ENCODE measurements at regions not wholly inside any gene's neighbourhood (a gene's known extent, or its start where the extent isn't known, plus 50 kb on each side); places are given as distances from the start of the nearest gene placed in this dataset.

DNA sequence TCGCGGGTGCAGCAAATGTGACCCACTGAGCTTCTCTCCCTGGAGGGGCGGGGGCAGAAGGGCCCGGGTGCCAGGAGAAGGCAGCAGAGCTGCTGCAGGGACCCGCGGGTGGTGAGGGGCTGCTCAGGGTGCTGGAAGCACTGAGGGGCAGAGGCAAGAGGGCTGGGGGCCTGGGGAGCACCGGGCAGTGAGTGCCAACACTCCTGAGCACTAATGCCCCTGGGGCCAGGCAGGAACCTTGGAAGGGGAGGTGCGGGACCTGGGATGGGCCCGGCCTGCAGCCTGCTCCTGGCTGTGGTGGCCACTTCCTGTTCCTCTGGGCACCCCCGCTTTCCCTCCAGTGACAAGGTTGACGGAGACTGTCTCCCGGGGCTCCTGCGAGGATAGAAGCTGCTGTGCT lies 66.5 kb upstream of the ADRA2C start:
- no peak for TF ChIP-seq POLR2A (IDR thresholded peaks at IDR 0.05)
- TF ChIP-seq, protein P1, sequence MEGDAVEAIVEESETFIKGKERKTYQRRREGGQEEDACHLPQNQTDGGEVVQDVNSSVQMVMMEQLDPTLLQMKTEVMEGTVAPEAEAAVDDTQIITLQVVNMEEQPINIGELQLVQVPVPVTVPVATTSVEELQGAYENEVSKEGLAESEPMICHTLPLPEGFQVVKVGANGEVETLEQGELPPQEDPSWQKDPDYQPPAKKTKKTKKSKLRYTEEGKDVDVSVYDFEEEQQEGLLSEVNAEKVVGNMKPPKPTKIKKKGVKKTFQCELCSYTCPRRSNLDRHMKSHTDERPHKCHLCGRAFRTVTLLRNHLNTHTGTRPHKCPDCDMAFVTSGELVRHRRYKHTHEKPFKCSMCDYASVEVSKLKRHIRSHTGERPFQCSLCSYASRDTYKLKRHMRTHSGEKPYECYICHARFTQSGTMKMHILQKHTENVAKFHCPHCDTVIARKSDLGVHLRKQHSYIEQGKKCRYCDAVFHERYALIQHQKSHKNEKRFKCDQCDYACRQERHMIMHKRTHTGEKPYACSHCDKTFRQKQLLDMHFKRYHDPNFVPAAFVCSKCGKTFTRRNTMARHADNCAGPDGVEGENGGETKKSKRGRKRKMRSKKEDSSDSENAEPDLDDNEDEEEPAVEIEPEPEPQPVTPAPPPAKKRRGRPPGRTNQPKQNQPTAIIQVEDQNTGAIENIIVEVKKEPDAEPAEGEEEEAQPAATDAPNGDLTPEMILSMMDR (IDR thresholded peaks at IDR 0.05) = no peak

Measured in body of pancreas (tissue), 4 donors.